H1 (cell line): ENCODE measurements at regions not wholly inside any gene's neighbourhood (a gene's known extent, or its start where the extent isn't known, plus 50 kb on each side); places are given as distances from the start of the nearest gene placed in this dataset.

Experiments used
- CTCF ChIA-PET: fragments of 300-600 bp; sonication (Branson Sonifier 250); formaldehyde crosslinking; loops from one replicate; lab custom pipeline; 2021; ENCODE audit not compliant: partially characterized antibody; lab: Charles Lee
- POLR2A ChIA-PET: fragments of 300-600 bp; sonication (Branson Sonifier 250); formaldehyde crosslinking; loops from one replicate; lab custom pipeline; 2021; ENCODE audit warnings: inconsistent platforms; ENCODE audit not compliant: partially characterized antibody; lab: Charles Lee
- DNase-seq, 2 experiments: peaks; one replicate each; pipeline versions ENCODE4 v3.0.0 to v3.0.0-alpha.2; 2010 to 2022; ENCODE audit warnings: low spot score in 2 of 2, low read depth in 1 of 2, mixed read lengths in 1 of 2
- FAIRE-seq: peaks from 2 replicates; lab custom pipeline; 2011; peaks lifted over from hg19 to GRCh38; lab: Jason Lieb, UNC
- H2AFZ ChIP-seq: 2 replicates; pipeline ENCODE4 v1.8.1; 2012; ENCODE audit warnings: low read length, inconsistent platforms
- H2AK5ac ChIP-seq: 2 replicates; pipeline ENCODE4 v1.6.1; 2013; ENCODE audit warnings: low read depth, low read length
- H2BK120ac ChIP-seq: replicated peaks from 2 replicates; pipeline ENCODE3; 2013; ENCODE audit warnings: low read depth, low read length, inconsistent platforms
- H2BK12ac ChIP-seq: 2 replicates; pipeline ENCODE4 v1.6.1; 2013; ENCODE audit warnings: low read depth, low read length
- H2BK15ac ChIP-seq: 2 replicates; pipeline ENCODE4 v1.6.1; 2013; ENCODE audit warnings: low read length
- H2BK20ac ChIP-seq: 2 replicates; pipeline ENCODE4 v1.6.1; 2013; ENCODE audit warnings: low read length
- H2BK5ac ChIP-seq: 2 replicates; pipeline ENCODE4 v1.6.1; 2013; ENCODE audit warnings: low read depth, low read length
- H3K14ac ChIP-seq: 2 replicates; pipeline ENCODE4 v1.6.1; 2013; ENCODE audit warnings: inconsistent platforms; ENCODE audit not compliant: insufficient read length
- H3K18ac ChIP-seq: 2 replicates; pipeline ENCODE4 v1.6.1; 2013; ENCODE audit warnings: low read length; ENCODE audit errors: extremely low read depth
- H3K23ac ChIP-seq: 2 replicates; pipeline ENCODE4 v1.6.1; 2013; ENCODE audit warnings: inconsistent platforms; ENCODE audit not compliant: insufficient read length
- H3K23me2 ChIP-seq: 2 replicates; pipeline ENCODE4 v1.6.1; 2013; ENCODE audit warnings: low read depth, low read length
- H3K27ac ChIP-seq: 2 replicates; pipeline ENCODE4 v1.6.1; 2011; ENCODE audit warnings: low read depth, low read length, inconsistent platforms
- H3K27me3 ChIP-seq, 4 experiments: replicated peaks in 1 of 4; 1 replicate in 1 of 4; 2 replicates in 3 of 4; pipeline versions ENCODE4 v1.6.1 to v1.8.1; 2011 to 2013; ENCODE audit warnings: low read length in 3 of 4, mild to moderate bottlenecking in 3 of 4, inconsistent platforms in 2 of 4, mixed read lengths in 2 of 4, moderate library complexity in 1 of 4; ENCODE audit not compliant: control insufficient read depth in 3 of 4, insufficient read depth in 3 of 4; ENCODE audit errors: extremely low read depth in 1 of 4
- H3K36me3 ChIP-seq, 4 experiments: 2 replicates each; pipeline versions ENCODE4 v1.6.1 to v1.8.1; 2011 to 2013; ENCODE audit warnings: mild to moderate bottlenecking in 4 of 4, low read length in 3 of 4, moderate library complexity in 2 of 4, control low read depth in 1 of 4, inconsistent platforms in 1 of 4; ENCODE audit not compliant: insufficient read depth in 4 of 4, control insufficient read depth in 2 of 4
- H3K4ac ChIP-seq: replicated peaks from 2 replicates; pipeline ENCODE3; 2013; ENCODE audit warnings: low read length, low read depth, mixed read lengths, inconsistent platforms; ENCODE audit not compliant: insufficient read length
- H3K4me1 ChIP-seq, 4 experiments: replicated peaks in 1 of 4; 1 replicate in 1 of 4; 2 replicates in 3 of 4; pipeline versions ENCODE4 v1.6.1 to v1.8.1; 2011 to 2013; ENCODE audit warnings: low read length in 3 of 4, inconsistent platforms in 2 of 4, mixed read lengths in 1 of 4; ENCODE audit not compliant: insufficient read depth in 4 of 4, control insufficient read depth in 3 of 4
- H3K4me2 ChIP-seq, 2 experiments: 2 replicates each; pipeline versions ENCODE4 v1.6.1 to v1.8.1; 2011 to 2013; ENCODE audit warnings: low read depth in 2 of 2, low read length in 2 of 2, control low read depth in 1 of 2, inconsistent platforms in 1 of 2, mild to moderate bottlenecking in 1 of 2; ENCODE audit not compliant: insufficient read depth in 1 of 2
- H3K4me3 ChIP-seq, 4 experiments: fragments of 200-600, 300-600 bp in 1 of 4; sonication (generic), shearing (Covaris generic), sonication (Bioruptor Twin) in 1 of 4; 2 replicates each; pipeline versions ENCODE4 v1.5.1 to v1.8.1; 2011 to 2016; ENCODE audit warnings: low read length in 4 of 4, low read depth in 3 of 4, control low read depth in 2 of 4, inconsistent platforms in 2 of 4, mild to moderate bottlenecking in 2 of 4, mixed read lengths in 1 of 4, moderate library complexity in 1 of 4; ENCODE audit not compliant: insufficient read depth in 2 of 4; ENCODE audit errors: extremely low read depth in 1 of 4
- H3K56ac ChIP-seq: replicated peaks from 2 replicates; pipeline ENCODE3; 2013; ENCODE audit warnings: low read depth, mild to moderate bottlenecking, mixed read lengths, low read length, inconsistent platforms; ENCODE audit not compliant: insufficient read length
- H3K79me1 ChIP-seq: 2 replicates; pipeline ENCODE4 v1.6.1; 2013; ENCODE audit warnings: low read depth, low read length, control low read depth
- H3K79me2 ChIP-seq, 2 experiments: 2 replicates each; pipeline versions ENCODE4 v1.6.1 to v1.8.1; 2012 to 2013; ENCODE audit warnings: low read length in 2 of 2, mild to moderate bottlenecking in 2 of 2, inconsistent platforms in 1 of 2; ENCODE audit not compliant: insufficient read depth in 2 of 2, control insufficient read depth in 1 of 2
- H3K9ac ChIP-seq, 4 experiments: replicated peaks in 1 of 4; 1 replicate in 1 of 4; 2 replicates in 3 of 4; pipeline versions ENCODE4 v1.6.1 to v1.8.1; 2011 to 2013; ENCODE audit warnings: low read depth in 3 of 4, low read length in 3 of 4, control low read depth in 2 of 4, mild to moderate bottlenecking in 2 of 4, moderate library complexity in 2 of 4, inconsistent platforms in 1 of 4; ENCODE audit errors: extremely low read depth in 1 of 4
- H3K9me3 ChIP-seq, 2 experiments: 2 replicates each; pipeline versions ENCODE4 v1.6.1 to v1.8.1; 2012 to 2013; ENCODE audit warnings: mild to moderate bottlenecking in 2 of 2, moderate library complexity in 2 of 2, control low read depth in 1 of 2, inconsistent platforms in 1 of 2, low read depth in 1 of 2, low read length in 1 of 2, mixed read lengths in 1 of 2; ENCODE audit not compliant: insufficient read depth in 2 of 2
- H4K20me1 ChIP-seq, 2 experiments: replicated peaks in 1 of 2; 2 replicates each; pipeline versions ENCODE3 to v1.8.1; 2011 to 2013; ENCODE audit warnings: inconsistent platforms in 2 of 2, low read length in 2 of 2, mild to moderate bottlenecking in 1 of 2; ENCODE audit not compliant: insufficient read depth in 2 of 2, control insufficient read depth in 1 of 2
- H4K5ac ChIP-seq: 2 replicates; pipeline ENCODE4 v1.6.1; 2013; ENCODE audit warnings: low read length, low read depth, mixed read lengths, inconsistent platforms; ENCODE audit not compliant: insufficient read length
- H4K8ac ChIP-seq: 2 replicates; pipeline ENCODE4 v1.8.0; 2013; ENCODE audit warnings: mild to moderate bottlenecking, moderate library complexity, low read length, inconsistent platforms; ENCODE audit not compliant: insufficient read depth; ENCODE audit errors: extremely low read depth
- H4K91ac ChIP-seq: replicated peaks from 2 replicates; pipeline ENCODE3; 2013; ENCODE audit warnings: low read length, mixed read lengths, inconsistent platforms; ENCODE audit not compliant: insufficient read length
- BRCA1 ChIP-seq: IDR thresholded peaks from 2 replicates; pipeline ENCODE4 v1.6.1; 2012; ENCODE audit warnings: low read depth, low read length, improper control_type of control experiment
- CREB1 ChIP-seq: IDR thresholded peaks from 2 replicates; pipeline ENCODE4 v1.6.1; 2012; ENCODE audit warnings: inconsistent platforms
- CTBP2 ChIP-seq: IDR thresholded peaks from 2 replicates; pipeline ENCODE4 v1.7.0; 2011; ENCODE audit warnings: borderline replicate concordance, mild to moderate bottlenecking, moderate library complexity, mixed read lengths, low read length; ENCODE audit not compliant: insufficient read depth, insufficient read length
- NRF1 ChIP-seq: IDR thresholded peaks from 2 replicates; pipeline ENCODE4 v1.6.1; 2011; ENCODE audit warnings: mild to moderate bottlenecking, low read depth, low read length, improper control_type of control experiment
- RBBP5 ChIP-seq: IDR thresholded peaks from 2 replicates; pipeline ENCODE4 v1.7.1; 2012; ENCODE audit warnings: low read depth, mild to moderate bottlenecking, inconsistent platforms, low read length, moderate library complexity, borderline replicate concordance
- RFX5 ChIP-seq: IDR thresholded peaks from 2 replicates; pipeline ENCODE4 v1.6.1; 2011; ENCODE audit warnings: low read depth, low read length, improper control_type of control experiment, borderline replicate concordance
- SRF ChIP-seq: IDR thresholded peaks from 2 replicates; pipeline ENCODE4 v1.6.1; 2011; ENCODE audit warnings: mild to moderate bottlenecking, low read depth, low read length, moderate library complexity
- YY1 ChIP-seq: IDR thresholded peaks from 2 replicates; pipeline ENCODE4 v1.6.1; 2011; ENCODE audit warnings: low read depth, mild to moderate bottlenecking, low read length
- ZNF274 ChIP-seq: IDR thresholded peaks from 2 replicates; pipeline ENCODE4 v1.7.0; 2012; ENCODE audit warnings: low read length, borderline replicate concordance; ENCODE audit errors: extremely low read depth
- WGBS, 2 experiments: shearing (Covaris generic) in 1 of 2; methylation state at CpG; one replicate each; pipeline versions ENCODE4 v1.1.6 to v1.1.7; 2013 to 2015; ENCODE audit warnings: low lambda C conversion rate in 2 of 2, mixed read lengths in 2 of 2, inconsistent platforms in 1 of 2, low coverage in 1 of 2, missing lambda C conversion rate in 1 of 2; ENCODE audit not compliant: insufficient replicate concordance in 2 of 2, insufficient coverage in 1 of 2, insufficient read length in 1 of 2; ENCODE audit errors: extremely low coverage in 1 of 2, missing lambda C conversion rate in 1 of 2; 5-methylcytosine and 5-hydroxymethylcytosine counted together
- TF ChIP-seq, protein P1 (sequence below): IDR thresholded peaks from 2 replicates; pipeline ENCODE4 v1.6.1; 2012; ENCODE audit warnings: low read length, inconsistent platforms

DNA sequence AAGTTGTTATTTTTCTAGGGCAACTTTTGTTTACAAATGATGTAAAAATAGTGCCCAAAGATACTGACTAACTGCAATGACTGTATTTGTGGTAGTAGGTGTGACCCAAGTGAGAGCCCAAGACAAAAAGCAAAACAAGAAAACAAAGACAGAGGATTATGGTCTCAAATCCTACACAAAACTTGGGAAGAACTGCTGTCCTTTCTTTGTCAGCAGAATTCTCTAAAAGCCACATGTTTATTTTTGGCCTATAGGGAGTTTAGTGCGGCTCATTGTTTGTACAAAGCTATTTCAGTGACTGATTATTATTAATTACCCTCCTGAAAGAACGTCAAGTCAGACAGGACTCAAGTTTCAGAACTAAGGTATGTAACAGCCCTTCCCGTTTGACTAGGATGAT lies 509.2 kb upstream of the SLC35B3 start:
- no peak for DNase-seq
- H2BK15ac ChIP-seq: no peak overlapping the region
- POLR2A ChIA-PET: no interaction called here
- H4K20me1 ChIP-seq: no peaks in the 10 kb centered on the region
- no peak overlapping the region for H2AK5ac ChIP-seq
- no peak overlapping the region for H3K18ac ChIP-seq
- CTCF ChIA-PET: interaction anchor here (0.6 kb wide), 1 partner anchor 794 kb away, joined by 3 read pairs; no protein-coding TSS in a partner anchor
- no peak overlapping the region for H3K27ac ChIP-seq
- no peaks in the 10 kb centered on the region for H3K27me3 ChIP-seq
- no peak overlapping the region for H2AFZ ChIP-seq
- TF ChIP-seq NRF1 (no peak), BRCA1 (no peak), RFX5 (no peak), CREB1 (no peak), ZNF274 (no peak), YY1 (no peak), CTBP2 (no peak), SRF (no peak), RBBP5 (no peak)
- TF ChIP-seq, protein P1, sequence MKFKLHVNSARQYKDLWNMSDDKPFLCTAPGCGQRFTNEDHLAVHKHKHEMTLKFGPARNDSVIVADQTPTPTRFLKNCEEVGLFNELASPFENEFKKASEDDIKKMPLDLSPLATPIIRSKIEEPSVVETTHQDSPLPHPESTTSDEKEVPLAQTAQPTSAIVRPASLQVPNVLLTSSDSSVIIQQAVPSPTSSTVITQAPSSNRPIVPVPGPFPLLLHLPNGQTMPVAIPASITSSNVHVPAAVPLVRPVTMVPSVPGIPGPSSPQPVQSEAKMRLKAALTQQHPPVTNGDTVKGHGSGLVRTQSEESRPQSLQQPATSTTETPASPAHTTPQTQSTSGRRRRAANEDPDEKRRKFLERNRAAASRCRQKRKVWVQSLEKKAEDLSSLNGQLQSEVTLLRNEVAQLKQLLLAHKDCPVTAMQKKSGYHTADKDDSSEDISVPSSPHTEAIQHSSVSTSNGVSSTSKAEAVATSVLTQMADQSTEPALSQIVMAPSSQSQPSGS: no peak
- H3K4ac ChIP-seq: no peak overlapping the region
- no peak overlapping the region for H3K23ac ChIP-seq
- no peak for FAIRE-seq
- H3K4me1 ChIP-seq: no peaks in the 10 kb centered on the region
- no peak overlapping the region for H2BK120ac ChIP-seq
- no peak overlapping the region for H4K8ac ChIP-seq
- H3K56ac ChIP-seq: no peak overlapping the region
- no peak overlapping the region for H4K5ac ChIP-seq
- no peak overlapping the region for H3K14ac ChIP-seq
- no peaks in the 10 kb centered on the region for H3K23me2 ChIP-seq
- H2BK20ac ChIP-seq: no peak overlapping the region
- no peaks in the 10 kb centered on the region for H3K9me3 ChIP-seq
- H3K4me2 ChIP-seq: no peak overlapping the region
- no peak overlapping the region for H2BK12ac ChIP-seq
- H4K91ac ChIP-seq: no peak overlapping the region
- no peaks in the 10 kb centered on the region for H3K79me2 ChIP-seq
- no peak overlapping the region for H3K9ac ChIP-seq
- no peaks in the 10 kb centered on the region for H3K79me1 ChIP-seq
- no peak overlapping the region for H3K4me3 ChIP-seq
- no peak overlapping the region for H2BK5ac ChIP-seq
- no peaks in the 10 kb centered on the region for H3K36me3 ChIP-seq
- WGBS, 2 experiments: 100% methylated on average over 3 of the region's 3 CpGs; no CpG with 5 or more reads in 1 of the 2 experiments
